A673 (cell line): ENCODE measurements at regions not wholly inside any gene's neighbourhood (a gene's known extent, or its start where the extent isn't known, plus 50 kb on each side); places are given as distances from the start of the nearest gene placed in this dataset.

ENCODE experiments used
- BruUV-seq: library from RNA; stranded (reverse); fragments of 400-500 nt; replicated peaks from 2 replicates; lab custom pipeline; 2021; lab: Mats Ljungman, UMichigan
- CTCF ChIA-PET: fragments of 300-600 bp; sonication (Branson Sonifier 250); formaldehyde crosslinking; loops from one replicate; lab custom pipeline; 2022; ENCODE audit warnings: antibody characterized with exemption; lab: Charles Lee
- POLR2A ChIA-PET: fragments of 300-600 bp; sonication (Branson Sonifier 250); formaldehyde crosslinking; loops from one replicate; lab custom pipeline; 2022; ENCODE audit warnings: antibody characterized with exemption; ENCODE audit not compliant: low non-redundant PET; lab: Charles Lee
- DNase-seq: peaks from one replicate; pipeline ENCODE4 v3.0.0-alpha.2; 2015; ENCODE audit warnings: low spot score
- H3K27ac ChIP-seq: fragments of 200-600 bp; sonication (generic); 2 replicates; pipeline ENCODE4 v1.5.1; 2016; ENCODE audit warnings: mixed run types, low read depth, mild to moderate bottlenecking, mixed read lengths, antibody characterized with exemption, low read length; ENCODE audit not compliant: poor library complexity, severe bottlenecking
- H3K27me3 ChIP-seq: fragments of 200-600 bp; sonication (generic); replicated peaks from 2 replicates; pipeline ENCODE4 v1.6.1; 2017; ENCODE audit warnings: mixed run types, low read depth, mild to moderate bottlenecking, mixed read lengths, antibody characterized with exemption, low read length; ENCODE audit not compliant: insufficient read depth, poor library complexity
- H3K36me3 ChIP-seq: fragments of 200-600 bp; sonication (generic); 2 replicates; pipeline ENCODE4 v1.6.1; 2016; ENCODE audit warnings: mixed run types, mild to moderate bottlenecking, mixed read lengths, antibody characterized with exemption, low read length; ENCODE audit not compliant: insufficient read depth, poor library complexity, severe bottlenecking
- H3K4me1 ChIP-seq: fragments of 200-600 bp; sonication (generic); 2 replicates; pipeline ENCODE4 v1.6.1; 2017; ENCODE audit warnings: mixed run types, mild to moderate bottlenecking, mixed read lengths, antibody characterized with exemption, low read length; ENCODE audit not compliant: insufficient read depth, poor library complexity, severe bottlenecking
- H3K4me3 ChIP-seq: fragments of 200-600 bp; sonication (generic); 2 replicates; pipeline ENCODE4 v1.5.1; 2016; ENCODE audit warnings: low read depth, mixed run types, mild to moderate bottlenecking, mixed read lengths, low read length; ENCODE audit not compliant: poor library complexity, severe bottlenecking
- H3K9me3 ChIP-seq: fragments of 200-600 bp; sonication (generic); 2 replicates; pipeline ENCODE4 v1.6.1; 2016; ENCODE audit warnings: mixed run types, low read depth, mild to moderate bottlenecking, mixed read lengths, antibody characterized with exemption, low read length; ENCODE audit not compliant: poor library complexity, severe bottlenecking
- EZH2 ChIP-seq: fragments of 200-600 bp; sonication (generic); IDR thresholded peaks from 2 replicates; pipeline ENCODE4 v1.6.1; 2017; ENCODE audit warnings: borderline replicate concordance, low read depth, mild to moderate bottlenecking, mixed read lengths, antibody characterized with exemption, low read length; ENCODE audit not compliant: poor library complexity, severe bottlenecking
- intact Hi-C: fragments of 100-400 bp; cut with micrococcal nuclease; formaldehyde crosslinking; loops from one replicate; pipeline ENCODE4 v1.10.0; 2022; ENCODE audit not compliant: unreplicated experiment
- TF ChIP-seq, protein P1 (sequence below): fragments of 300-800, 200-600 bp; sonication (generic); conservative IDR thresholded peaks from 2 replicates; pipeline ENCODE4 v1.5.1; 2017; ENCODE audit warnings: low read depth, mild to moderate bottlenecking, antibody characterized with exemption, low read length, moderate library complexity, mixed read lengths

GRCh38 chr7:41287559-41288335 is 415.1 kb downstream of the INHBA start:
- ChIA-PET POLR2A (no interaction called here), CTCF (no interaction called here)
- Histone ChIP-seq H3K9me3 (no peaks in the 10 kb centered on the region), H3K27me3 (no peaks in the 10 kb centered on the region), H3K4me3 (no peak overlapping the region), H3K4me1 (no peaks in the 10 kb centered on the region), H3K27ac (no peak overlapping the region), H3K36me3 (no peaks in the 10 kb centered on the region)
- TF ChIP-seq EZH2, result no peak
- TF ChIP-seq, protein P1, sequence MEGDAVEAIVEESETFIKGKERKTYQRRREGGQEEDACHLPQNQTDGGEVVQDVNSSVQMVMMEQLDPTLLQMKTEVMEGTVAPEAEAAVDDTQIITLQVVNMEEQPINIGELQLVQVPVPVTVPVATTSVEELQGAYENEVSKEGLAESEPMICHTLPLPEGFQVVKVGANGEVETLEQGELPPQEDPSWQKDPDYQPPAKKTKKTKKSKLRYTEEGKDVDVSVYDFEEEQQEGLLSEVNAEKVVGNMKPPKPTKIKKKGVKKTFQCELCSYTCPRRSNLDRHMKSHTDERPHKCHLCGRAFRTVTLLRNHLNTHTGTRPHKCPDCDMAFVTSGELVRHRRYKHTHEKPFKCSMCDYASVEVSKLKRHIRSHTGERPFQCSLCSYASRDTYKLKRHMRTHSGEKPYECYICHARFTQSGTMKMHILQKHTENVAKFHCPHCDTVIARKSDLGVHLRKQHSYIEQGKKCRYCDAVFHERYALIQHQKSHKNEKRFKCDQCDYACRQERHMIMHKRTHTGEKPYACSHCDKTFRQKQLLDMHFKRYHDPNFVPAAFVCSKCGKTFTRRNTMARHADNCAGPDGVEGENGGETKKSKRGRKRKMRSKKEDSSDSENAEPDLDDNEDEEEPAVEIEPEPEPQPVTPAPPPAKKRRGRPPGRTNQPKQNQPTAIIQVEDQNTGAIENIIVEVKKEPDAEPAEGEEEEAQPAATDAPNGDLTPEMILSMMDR, result no peak
- no peak for DNase-seq
- no TSS peak for BruUV-seq
- intact Hi-C loops, result no loop called here

DNA sequence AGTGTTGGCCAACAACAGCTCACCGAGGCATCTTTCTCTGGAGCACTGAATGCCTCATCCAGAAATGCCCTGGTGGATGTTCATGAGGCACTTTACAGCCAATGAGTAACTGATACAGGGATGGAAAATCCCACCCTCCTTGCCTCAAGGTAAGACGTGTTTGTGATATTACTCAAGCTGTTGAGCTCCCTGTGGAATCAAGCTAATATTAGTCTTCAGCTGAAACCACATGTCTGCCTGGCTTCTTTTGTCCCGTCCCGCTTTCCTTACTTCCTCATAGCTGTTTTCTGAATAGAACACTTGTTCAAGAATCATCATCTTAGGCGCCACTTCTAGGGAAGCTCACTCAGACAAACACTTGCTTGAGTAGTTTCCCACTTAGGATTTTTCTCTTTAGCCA is 422.4 kb downstream of the INHBA start:
- DNase-seq, result no peak
- ChIA-PET CTCF (no interaction called here), POLR2A (no interaction called here)
- Histone ChIP-seq H3K27me3 (peaks cover 3% of the 10 kb centered on the region), H3K36me3 (no peaks in the 10 kb centered on the region), H3K27ac (no peak overlapping the region), H3K4me1 (no peaks in the 10 kb centered on the region), H3K9me3 (no peaks in the 10 kb centered on the region), H3K4me3 (no peak overlapping the region)
- intact Hi-C loops, result no loop called here
- BruUV-seq, result no TSS peak
- TF ChIP-seq, protein P1, result no peak
- no peak for TF ChIP-seq EZH2

GRCh38 chr7:41277561-41277960 is 425.3 kb downstream of the INHBA start:
- Histone ChIP-seq H3K27me3 (peaks cover 3% of the 10 kb centered on the region), H3K36me3 (no peaks in the 10 kb centered on the region), H3K4me3 (no peak overlapping the region), H3K9me3 (no peaks in the 10 kb centered on the region), H3K4me1 (no peaks in the 10 kb centered on the region), H3K27ac (no peak overlapping the region)
- DNase-seq, result no peak
- ChIA-PET CTCF (no interaction called here), POLR2A (no interaction called here)
- TF ChIP-seq, protein P1, result no peak
- no peak for TF ChIP-seq EZH2
- BruUV-seq, result no TSS peak
- intact Hi-C loops, result no loop called here
